ENCODE measurements at regions not wholly inside any gene's neighbourhood (a gene's known extent, or its start where the extent isn't known, plus 50 kb on each side); places are given as distances from the start of the nearest gene placed in this dataset.
"Not testable (repeated sequence)": the region's sequence is repeated elsewhere in the genome, so short reads cannot be mapped to it uniquely, and the experiment has no call there.

GRCh38 chr17:30644287-30644686, 167.1 kb downstream of the GOSR1 start:
- not testable (repeated sequence) for H3K9ac ChIP-seq (ENCODE audit: low read length); H4K20me1 ChIP-seq (ENCODE audit: insufficient read depth, low read length); H3F3A ChIP-seq (ENCODE audit: insufficient read depth, low read length); H2AFZ ChIP-seq (ENCODE audit: low read length); H3K4me1 ChIP-seq (ENCODE audit: low read length); H3K79me2 ChIP-seq (ENCODE audit: low read length); H3K4me2 ChIP-seq (ENCODE audit: low read depth, low read length); H3K9me2 ChIP-seq (replicated peaks; ENCODE audit: insufficient read depth, low read length); H3K27ac ChIP-seq (ENCODE audit: low read length); H3K27me3 ChIP-seq (replicated peaks; ENCODE audit: insufficient read depth, low read length); H3K9me3 ChIP-seq (replicated peaks; ENCODE audit: insufficient read depth, low read length); DNase-seq; H3K36me3 ChIP-seq (replicated peaks; ENCODE audit: insufficient read depth, low read length); H3K4me3 ChIP-seq (ENCODE audit: low read length)

GRCh38 chr17:30641428-30641827, 164.2 kb downstream of the GOSR1 start:
- DNase-seq; H3K4me3 ChIP-seq (ENCODE audit: low read length); H3K27me3 ChIP-seq (replicated peaks; ENCODE audit: insufficient read depth, low read length); H3F3A ChIP-seq (ENCODE audit: insufficient read depth, low read length); H3K27ac ChIP-seq (ENCODE audit: low read length); H2AFZ ChIP-seq (ENCODE audit: low read length); H3K9ac ChIP-seq (ENCODE audit: low read length); H4K20me1 ChIP-seq (ENCODE audit: insufficient read depth, low read length); H3K79me2 ChIP-seq (ENCODE audit: low read length); H3K9me2 ChIP-seq (replicated peaks; ENCODE audit: insufficient read depth, low read length); H3K9me3 ChIP-seq (replicated peaks; ENCODE audit: insufficient read depth, low read length); H3K4me2 ChIP-seq (ENCODE audit: low read depth, low read length); H3K4me1 ChIP-seq (ENCODE audit: low read length); H3K36me3 ChIP-seq (replicated peaks; ENCODE audit: insufficient read depth, low read length): not testable (repeated sequence)

GRCh38 chr17:30639391-30639790, 162.2 kb downstream of the GOSR1 start:
- H3K27me3 ChIP-seq (replicated peaks; ENCODE audit: insufficient read depth, low read length); H3K9me2 ChIP-seq (replicated peaks; ENCODE audit: insufficient read depth, low read length); H4K20me1 ChIP-seq (ENCODE audit: insufficient read depth, low read length); H2AFZ ChIP-seq (ENCODE audit: low read length); H3K4me3 ChIP-seq (ENCODE audit: low read length); H3F3A ChIP-seq (ENCODE audit: insufficient read depth, low read length); H3K9ac ChIP-seq (ENCODE audit: low read length); H3K4me2 ChIP-seq (ENCODE audit: low read depth, low read length); H3K9me3 ChIP-seq (replicated peaks; ENCODE audit: insufficient read depth, low read length); DNase-seq; H3K27ac ChIP-seq (ENCODE audit: low read length); H3K36me3 ChIP-seq (replicated peaks; ENCODE audit: insufficient read depth, low read length); H3K79me2 ChIP-seq (ENCODE audit: low read length); H3K4me1 ChIP-seq (ENCODE audit: low read length): not testable (repeated sequence)

GRCh38 chr17:30638968-30639367, 161.8 kb downstream of the GOSR1 start:
- H3K4me1 ChIP-seq (ENCODE audit: low read length); H4K20me1 ChIP-seq (ENCODE audit: insufficient read depth, low read length); DNase-seq: not testable (repeated sequence)

GRCh38 chr17:30631651-30632050, 154.4 kb downstream of the GOSR1 start:
- H3K27me3 ChIP-seq (replicated peaks; ENCODE audit: insufficient read depth, low read length) = not testable (repeated sequence)

More at GRCh38 chr17:30638968-30639367, 161.8 kb downstream of the GOSR1 start:
- not testable (repeated sequence) for H3F3A ChIP-seq (ENCODE audit: insufficient read depth, low read length); H2AFZ ChIP-seq (ENCODE audit: low read length); H3K9me2 ChIP-seq (replicated peaks; ENCODE audit: insufficient read depth, low read length); H3K36me3 ChIP-seq (replicated peaks; ENCODE audit: insufficient read depth, low read length); H3K79me2 ChIP-seq (ENCODE audit: low read length); H3K9ac ChIP-seq (ENCODE audit: low read length); H3K27me3 ChIP-seq (replicated peaks; ENCODE audit: insufficient read depth, low read length); H3K4me3 ChIP-seq (ENCODE audit: low read length); H3K9me3 ChIP-seq (replicated peaks; ENCODE audit: insufficient read depth, low read length); H3K4me2 ChIP-seq (ENCODE audit: low read depth, low read length); H3K27ac ChIP-seq (ENCODE audit: low read length)

GRCh38 chr17:30625380-30625779, 148.2 kb downstream of the GOSR1 start:
- not testable (repeated sequence) for H3K9me3 ChIP-seq (replicated peaks; ENCODE audit: insufficient read depth, low read length); H3K36me3 ChIP-seq (replicated peaks; ENCODE audit: insufficient read depth, low read length); H3K4me2 ChIP-seq (ENCODE audit: low read depth, low read length); H3K79me2 ChIP-seq (ENCODE audit: low read length); H2AFZ ChIP-seq (ENCODE audit: low read length); H4K20me1 ChIP-seq (ENCODE audit: insufficient read depth, low read length); H3K9me2 ChIP-seq (replicated peaks; ENCODE audit: insufficient read depth, low read length); H3K27me3 ChIP-seq (replicated peaks; ENCODE audit: insufficient read depth, low read length); H3K27ac ChIP-seq (ENCODE audit: low read length); H3K4me1 ChIP-seq (ENCODE audit: low read length); H3K9ac ChIP-seq (ENCODE audit: low read length); DNase-seq; H3F3A ChIP-seq (ENCODE audit: insufficient read depth, low read length); H3K4me3 ChIP-seq (ENCODE audit: low read length)

More at GRCh38 chr17:30631651-30632050, 154.4 kb downstream of the GOSR1 start:
- not testable (repeated sequence) for H3K27ac ChIP-seq (ENCODE audit: low read length); DNase-seq; H3K4me1 ChIP-seq (ENCODE audit: low read length); H3K9me3 ChIP-seq (replicated peaks; ENCODE audit: insufficient read depth, low read length); H3K36me3 ChIP-seq (replicated peaks; ENCODE audit: insufficient read depth, low read length); H3K79me2 ChIP-seq (ENCODE audit: low read length); H2AFZ ChIP-seq (ENCODE audit: low read length); H3K4me2 ChIP-seq (ENCODE audit: low read depth, low read length); H3K9me2 ChIP-seq (replicated peaks; ENCODE audit: insufficient read depth, low read length); H3K4me3 ChIP-seq (ENCODE audit: low read length); H3K9ac ChIP-seq (ENCODE audit: low read length); H3F3A ChIP-seq (ENCODE audit: insufficient read depth, low read length); H4K20me1 ChIP-seq (ENCODE audit: insufficient read depth, low read length)

GRCh38 chr17:30624180-30624579, 147.0 kb downstream of the GOSR1 start:
- H3K27me3 ChIP-seq (replicated peaks; ENCODE audit: insufficient read depth, low read length); H3K4me3 ChIP-seq (ENCODE audit: low read length); H3K36me3 ChIP-seq (replicated peaks; ENCODE audit: insufficient read depth, low read length); H3K9me2 ChIP-seq (replicated peaks; ENCODE audit: insufficient read depth, low read length); H3K4me2 ChIP-seq (ENCODE audit: low read depth, low read length); H3K27ac ChIP-seq (ENCODE audit: low read length); DNase-seq; H3K79me2 ChIP-seq (ENCODE audit: low read length); H2AFZ ChIP-seq (ENCODE audit: low read length); H4K20me1 ChIP-seq (ENCODE audit: insufficient read depth, low read length); H3K9ac ChIP-seq (ENCODE audit: low read length); H3K4me1 ChIP-seq (ENCODE audit: low read length); H3F3A ChIP-seq (ENCODE audit: insufficient read depth, low read length); H3K9me3 ChIP-seq (replicated peaks; ENCODE audit: insufficient read depth, low read length): not testable (repeated sequence)

GRCh38 chr17:30609682-30610081, 132.5 kb downstream of the GOSR1 start:
- peaks cover 22% of the 10 kb centered on the region for H3K79me2 ChIP-seq (ENCODE audit: low read length)
- not testable (repeated sequence) for H3K4me2 ChIP-seq (ENCODE audit: low read depth, low read length); H4K20me1 ChIP-seq (ENCODE audit: insufficient read depth, low read length); H3K9ac ChIP-seq (ENCODE audit: low read length); H3K36me3 ChIP-seq (replicated peaks; ENCODE audit: insufficient read depth, low read length); H3K4me3 ChIP-seq (ENCODE audit: low read length); H3F3A ChIP-seq (ENCODE audit: insufficient read depth, low read length); H2AFZ ChIP-seq (ENCODE audit: low read length); H3K27ac ChIP-seq (ENCODE audit: low read length); H3K4me1 ChIP-seq (ENCODE audit: low read length); H3K9me2 ChIP-seq (replicated peaks; ENCODE audit: insufficient read depth, low read length); DNase-seq; H3K27me3 ChIP-seq (replicated peaks; ENCODE audit: insufficient read depth, low read length); H3K9me3 ChIP-seq (replicated peaks; ENCODE audit: insufficient read depth, low read length)

All from MM.1S (cell line).